ENCODE measurements at regions not wholly inside any gene's neighbourhood (a gene's known extent, or its start where the extent isn't known, plus 50 kb on each side); places are given as distances from the start of the nearest gene placed in this dataset.

- TF ChIP-seq CTCF (IDR thresholded peaks at IDR 0.05) (no peak), POLR2A (IDR thresholded peaks at IDR 0.05) (no peak)
Observed at GRCh38 chr2:176471949-176472348, 202.7 kb downstream of the MTX2 start.

Data from Peyer's patch (tissue), 4 donors.